ENCODE measurements at regions not wholly inside any gene's neighbourhood (a gene's known extent, or its start where the extent isn't known, plus 50 kb on each side); places are given as distances from the start of the nearest gene placed in this dataset.
"Not testable (repeated sequence)": the region's sequence is repeated elsewhere in the genome, so short reads cannot be mapped to it uniquely, and the experiment has no call there.

- ChIA-PET CTCF (interaction anchor here (0.5 kb wide), 1 partner anchor 16 kb away, joined by 3 read pairs; no protein-coding TSS in a partner anchor), POLR2A (interaction anchor here (0.6 kb wide), 1 partner anchor 11 kb away, joined by 3 read pairs; no protein-coding TSS in a partner anchor)
- Histone ChIP-seq H3K9me3 (ENCODE audit: control extremely low read depth in 1 of 5, control insufficient read depth in 4 of 5, insufficient read depth in 2 of 5, low read depth in 1 of 5, low read length in 4 of 5) (no peaks in the 10 kb centered on the region), H3K4me3 (ENCODE audit: control insufficient read depth in 1 of 7, extremely low read depth in 1 of 7, insufficient read depth in 4 of 7, low read depth in 2 of 7, low read length in 6 of 7) (no peak overlapping the region), H3K4me1 (ENCODE audit: control extremely low read depth in 1 of 4, control insufficient read depth in 4 of 4, insufficient read depth in 4 of 4, low read length in 3 of 4) (no peaks in the 10 kb centered on the region), H3K27ac (ENCODE audit: insufficient read depth in 1 of 2, low read depth in 1 of 2, low read length in 2 of 2, poor library complexity in 1 of 2, severe bottlenecking in 2 of 2) (no peak overlapping the region), H3K36me3 (ENCODE audit: control insufficient read depth in 4 of 4, insufficient read depth in 4 of 4, low read length in 3 of 4) (no peaks in the 10 kb centered on the region), H3K27me3 (replicated peaks in 2 of 5; ENCODE audit: control insufficient read depth in 4 of 5, insufficient read depth in 5 of 5, low read length in 4 of 5) (peaks cover 0 to 1% (median 0%) of the 10 kb centered on the region in 5 experiments)
- 100% methylated on average over 1 of the region's 3 CpGs for WGBS (ENCODE audit: insufficient coverage)
- no peak for DNase-seq
These were observed 91.8 kb upstream of the UBASH3B start for GRCh38 chr11:122563761-122564160.

GRCh38 chr11:122559734-122560382 is 95.7 kb upstream of the UBASH3B start:
- H3K36me3 ChIP-seq (ENCODE audit: control insufficient read depth in 4 of 4, insufficient read depth in 4 of 4, low read length in 3 of 4) = no peaks in the 10 kb centered on the region
- no peak overlapping the region for H3K27ac ChIP-seq (ENCODE audit: insufficient read depth in 1 of 2, low read depth in 1 of 2, low read length in 2 of 2, poor library complexity in 1 of 2, severe bottlenecking in 2 of 2)
- 100% methylated on average over 4 of the region's 9 CpGs for WGBS (ENCODE audit: insufficient coverage)
- H3K9me3 ChIP-seq (ENCODE audit: control extremely low read depth in 1 of 5, control insufficient read depth in 4 of 5, insufficient read depth in 2 of 5, low read depth in 1 of 5, low read length in 4 of 5) = no peaks in the 10 kb centered on the region
- ChIA-PET POLR2A (no interaction called here), CTCF (no interaction called here)
- no peak overlapping the region for H3K4me3 ChIP-seq (ENCODE audit: control insufficient read depth in 1 of 7, extremely low read depth in 1 of 7, insufficient read depth in 4 of 7, low read depth in 2 of 7, low read length in 6 of 7)
- peaks cover 0 to 2% (median 0%) of the 10 kb centered on the region in 4 experiments for H3K4me1 ChIP-seq (ENCODE audit: control extremely low read depth in 1 of 4, control insufficient read depth in 4 of 4, insufficient read depth in 4 of 4, low read length in 3 of 4)
- DNase-seq = no peak
- H3K27me3 ChIP-seq (replicated peaks in 2 of 5; ENCODE audit: control insufficient read depth in 4 of 5, insufficient read depth in 5 of 5, low read length in 4 of 5) = peaks cover 0 to 1% (median 0%) of the 10 kb centered on the region in 5 experiments

DNA sequence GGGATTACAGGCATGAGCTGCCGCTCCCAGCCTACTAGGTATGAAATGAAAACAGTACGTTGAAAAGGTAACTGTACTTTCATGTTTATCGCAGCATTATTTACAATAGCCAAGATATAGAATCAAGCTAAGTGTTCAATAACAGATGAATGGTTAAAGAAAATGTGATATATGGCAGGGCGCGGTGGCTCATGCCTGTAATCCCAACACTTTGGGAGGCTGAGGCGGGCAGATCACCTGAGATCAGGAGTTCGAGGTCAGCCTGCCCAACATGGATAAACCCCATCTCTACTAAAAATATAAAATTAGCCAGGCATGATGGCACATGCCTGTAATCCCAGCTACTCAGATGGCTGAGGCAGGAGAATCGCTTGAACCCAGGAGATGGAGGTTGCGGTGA is 96.3 kb upstream of the UBASH3B start:
- H3K27me3 ChIP-seq (replicated peaks in 2 of 5; ENCODE audit: control insufficient read depth in 4 of 5, insufficient read depth in 5 of 5, low read length in 4 of 5); H3K4me1 ChIP-seq (ENCODE audit: control extremely low read depth in 1 of 4, control insufficient read depth in 4 of 4, insufficient read depth in 4 of 4, low read length in 3 of 4); H3K36me3 ChIP-seq (ENCODE audit: control insufficient read depth in 4 of 4, insufficient read depth in 4 of 4, low read length in 3 of 4); H3K27ac ChIP-seq (ENCODE audit: insufficient read depth in 1 of 2, low read depth in 1 of 2, low read length in 2 of 2, poor library complexity in 1 of 2, severe bottlenecking in 2 of 2); H3K9me3 ChIP-seq (ENCODE audit: control extremely low read depth in 1 of 5, control insufficient read depth in 4 of 5, insufficient read depth in 2 of 5, low read depth in 1 of 5, low read length in 4 of 5); CTCF ChIA-PET; H3K4me3 ChIP-seq (ENCODE audit: control insufficient read depth in 1 of 7, extremely low read depth in 1 of 7, insufficient read depth in 4 of 7, low read depth in 2 of 7, low read length in 6 of 7); POLR2A ChIA-PET; DNase-seq: not testable (repeated sequence)
- WGBS (ENCODE audit: insufficient coverage) = 89% methylated on average over 4 of the region's 9 CpGs

GRCh38 chr11:122557163-122557562 is 98.4 kb upstream of the UBASH3B start:
- H3K4me1 ChIP-seq (ENCODE audit: control extremely low read depth in 1 of 4, control insufficient read depth in 4 of 4, insufficient read depth in 4 of 4, low read length in 3 of 4); DNase-seq; H3K36me3 ChIP-seq (ENCODE audit: control insufficient read depth in 4 of 4, insufficient read depth in 4 of 4, low read length in 3 of 4); H3K27me3 ChIP-seq (replicated peaks in 2 of 5; ENCODE audit: control insufficient read depth in 4 of 5, insufficient read depth in 5 of 5, low read length in 4 of 5); H3K9me3 ChIP-seq (ENCODE audit: control extremely low read depth in 1 of 5, control insufficient read depth in 4 of 5, insufficient read depth in 2 of 5, low read depth in 1 of 5, low read length in 4 of 5); H3K27ac ChIP-seq (ENCODE audit: insufficient read depth in 1 of 2, low read depth in 1 of 2, low read length in 2 of 2, poor library complexity in 1 of 2, severe bottlenecking in 2 of 2); POLR2A ChIA-PET: not testable (repeated sequence)
- CTCF ChIA-PET = interaction anchor here (1.5 kb wide), 1 partner anchor 17 kb away, joined by 4 read pairs; no protein-coding TSS in a partner anchor
- peak overlapping the region in 2 of 7 experiments; percentile 38 to 48 for H3K4me3 ChIP-seq (ENCODE audit: control insufficient read depth in 1 of 7, extremely low read depth in 1 of 7, insufficient read depth in 4 of 7, low read depth in 2 of 7, low read length in 6 of 7)
- WGBS (ENCODE audit: insufficient coverage) = 96% methylated on average over 3 of the region's 6 CpGs

- no peaks in the 10 kb centered on the region for H3K27me3 ChIP-seq (replicated peaks in 2 of 5; ENCODE audit: control insufficient read depth in 4 of 5, insufficient read depth in 5 of 5, low read length in 4 of 5)
- CTCF ChIA-PET = interaction anchor here (1.5 kb wide), 1 partner anchor 18 kb away, joined by 4 read pairs; no protein-coding TSS in a partner anchor
- H3K4me1 ChIP-seq (ENCODE audit: control extremely low read depth in 1 of 4, control insufficient read depth in 4 of 4, insufficient read depth in 4 of 4, low read length in 3 of 4) = peaks cover 0 to 2% (median 0%) of the 10 kb centered on the region in 4 experiments
- WGBS (ENCODE audit: insufficient coverage) = 42% methylated on average over 15 of the region's 34 CpGs
- POLR2A ChIA-PET = no interaction called here
- DNase-seq = peak; percentile 14 to 36 (median 29)
- no peak overlapping the region for H3K27ac ChIP-seq (ENCODE audit: insufficient read depth in 1 of 2, low read depth in 1 of 2, low read length in 2 of 2, poor library complexity in 1 of 2, severe bottlenecking in 2 of 2)
- peak overlapping the region in 6 of 7 experiments; percentile 6 to 48 (median 39) for H3K4me3 ChIP-seq (ENCODE audit: control insufficient read depth in 1 of 7, extremely low read depth in 1 of 7, insufficient read depth in 4 of 7, low read depth in 2 of 7, low read length in 6 of 7)
- H3K9me3 ChIP-seq (ENCODE audit: control extremely low read depth in 1 of 5, control insufficient read depth in 4 of 5, insufficient read depth in 2 of 5, low read depth in 1 of 5, low read length in 4 of 5) = no peaks in the 10 kb centered on the region
- no peaks in the 10 kb centered on the region for H3K36me3 ChIP-seq (ENCODE audit: control insufficient read depth in 4 of 4, insufficient read depth in 4 of 4, low read length in 3 of 4)
These were observed 98.9 kb upstream of the UBASH3B start for GRCh38 chr11:122556605-122557004.

DNA sequence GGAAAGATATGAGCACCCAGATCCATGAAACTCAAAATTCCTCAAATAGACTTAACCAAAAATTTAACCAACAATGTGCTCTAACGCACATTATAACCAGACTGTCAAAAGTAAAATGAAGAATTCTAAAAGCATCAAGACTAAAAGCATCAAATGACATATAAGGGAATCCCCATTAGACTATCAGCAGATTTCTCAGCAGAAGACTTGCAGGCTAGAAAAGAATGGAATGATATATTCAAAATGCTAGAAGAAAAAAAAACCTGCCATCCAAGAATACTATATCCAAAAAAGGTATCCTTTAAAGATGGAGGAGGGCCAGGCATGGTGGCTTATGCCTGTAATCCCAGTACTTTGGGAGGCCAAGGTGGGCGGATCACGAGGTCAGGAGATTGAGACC is 117.5 kb upstream of the UBASH3B start:
- Histone ChIP-seq H3K27ac (ENCODE audit: insufficient read depth in 1 of 2, low read depth in 1 of 2, low read length in 2 of 2, poor library complexity in 1 of 2, severe bottlenecking in 2 of 2) (no peak overlapping the region), H3K27me3 (replicated peaks in 2 of 5; ENCODE audit: control insufficient read depth in 4 of 5, insufficient read depth in 5 of 5, low read length in 4 of 5) (no peaks in the 10 kb centered on the region), H3K4me3 (ENCODE audit: control insufficient read depth in 1 of 7, extremely low read depth in 1 of 7, insufficient read depth in 4 of 7, low read depth in 2 of 7, low read length in 6 of 7) (no peak overlapping the region), H3K4me1 (ENCODE audit: control extremely low read depth in 1 of 4, control insufficient read depth in 4 of 4, insufficient read depth in 4 of 4, low read length in 3 of 4) (no peaks in the 10 kb centered on the region), H3K9me3 (ENCODE audit: control extremely low read depth in 1 of 5, control insufficient read depth in 4 of 5, insufficient read depth in 2 of 5, low read depth in 1 of 5, low read length in 4 of 5) (peaks cover 2 to 36% (median 10%) of the 10 kb centered on the region in 5 experiments), H3K36me3 (ENCODE audit: control insufficient read depth in 4 of 4, insufficient read depth in 4 of 4, low read length in 3 of 4) (no peaks in the 10 kb centered on the region)
- POLR2A ChIA-PET = no interaction called here
- 100% methylated on average over 2 of the region's 3 CpGs for WGBS (ENCODE audit: insufficient coverage)
- DNase-seq = no peak
- CTCF ChIA-PET = no interaction called here

GRCh38 chr11:122524898-122525297 is 130.6 kb upstream of the UBASH3B start:
- no peaks in the 10 kb centered on the region for H3K36me3 ChIP-seq (ENCODE audit: control insufficient read depth in 4 of 4, insufficient read depth in 4 of 4, low read length in 3 of 4)
- H3K4me1 ChIP-seq (ENCODE audit: control extremely low read depth in 1 of 4, control insufficient read depth in 4 of 4, insufficient read depth in 4 of 4, low read length in 3 of 4) = peaks cover 4 to 11% (median 8%) of the 10 kb centered on the region in 4 experiments

More at GRCh38 chr11:122524898-122525297, 130.6 kb upstream of the UBASH3B start:
- Histone ChIP-seq H3K27me3 (replicated peaks in 2 of 5; ENCODE audit: control insufficient read depth in 4 of 5, insufficient read depth in 5 of 5, low read length in 4 of 5) (no peaks in the 10 kb centered on the region), H3K4me3 (ENCODE audit: control insufficient read depth in 1 of 7, extremely low read depth in 1 of 7, insufficient read depth in 4 of 7, low read depth in 2 of 7, low read length in 6 of 7) (no peak overlapping the region), H3K27ac (ENCODE audit: insufficient read depth in 1 of 2, low read depth in 1 of 2, low read length in 2 of 2, poor library complexity in 1 of 2, severe bottlenecking in 2 of 2) (no peak overlapping the region), H3K9me3 (ENCODE audit: control extremely low read depth in 1 of 5, control insufficient read depth in 4 of 5, insufficient read depth in 2 of 5, low read depth in 1 of 5, low read length in 4 of 5) (peaks cover 0 to 2% (median 0%) of the 10 kb centered on the region in 5 experiments)
- no peak for DNase-seq
- ChIA-PET POLR2A (no interaction called here), CTCF (interaction anchor here (2.0 kb wide), 1 partner anchor 15 kb away, joined by 4 read pairs; no protein-coding TSS in a partner anchor)
- WGBS (ENCODE audit: insufficient coverage) = 100% methylated on average over 1 of the region's 2 CpGs

All from common myeloid progenitor, CD34-positive (primary cell).